ENCODE measurements at regions not wholly inside any gene's neighbourhood (a gene's known extent, or its start where the extent isn't known, plus 50 kb on each side); places are given as distances from the start of the nearest gene placed in this dataset.

DNA sequence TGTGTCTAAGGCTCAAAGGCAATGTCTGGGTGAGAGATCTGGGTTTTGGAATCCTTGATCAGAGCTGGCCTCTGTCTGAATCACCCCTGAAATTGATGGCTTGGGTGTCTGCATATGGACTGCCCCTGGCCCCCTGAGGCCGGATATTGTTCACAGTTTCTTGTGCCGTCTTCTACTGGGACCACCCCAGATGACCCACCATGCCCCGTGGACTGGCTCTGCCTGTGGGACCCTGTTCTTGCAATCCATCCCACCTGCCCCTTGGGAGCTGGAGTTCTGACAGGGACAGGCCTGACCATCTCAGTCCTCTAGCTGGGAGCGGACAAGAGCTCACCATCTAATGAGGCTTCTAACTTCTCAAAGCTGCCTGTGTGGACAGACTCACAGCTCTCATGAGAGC lies 119.9 kb downstream of the FAM43A start:
- no peak for DNase-seq (ENCODE audit: low spot score)

DNA sequence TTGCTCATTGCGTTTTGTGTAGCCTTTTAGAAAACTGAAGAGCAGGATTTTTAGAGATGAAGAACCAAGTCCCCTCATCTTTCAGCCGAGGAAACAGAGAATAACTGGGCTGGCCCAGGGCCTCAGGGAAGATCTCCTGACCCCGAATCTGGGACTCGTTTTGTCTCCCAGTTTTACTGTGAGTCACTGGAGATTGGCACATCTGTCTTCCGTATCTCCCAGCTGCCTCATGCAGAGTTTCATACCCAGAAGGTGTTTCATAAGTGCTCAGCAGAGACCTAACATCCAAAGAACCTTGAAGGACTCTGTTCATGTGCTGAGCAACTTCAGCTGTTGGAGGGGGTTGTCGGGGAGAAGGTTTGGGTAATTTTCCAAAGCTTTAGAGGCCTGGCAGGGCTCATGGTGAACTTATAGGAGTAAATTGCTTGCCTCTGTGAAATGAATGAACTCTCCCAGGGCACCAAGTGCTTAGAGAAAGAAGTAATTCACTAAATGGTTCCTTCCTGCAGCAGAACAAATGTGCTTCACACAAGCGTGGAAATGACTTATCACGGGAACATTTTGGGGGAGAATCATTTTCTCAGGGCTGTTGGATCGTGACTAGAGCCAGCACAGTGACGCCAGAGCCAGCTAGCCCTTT lies 121.4 kb downstream of the FAM43A start:
- DNase-seq (ENCODE audit: low spot score) = peak; percentile 7

GRCh38 chr3:194808640-194809097 lies 123.0 kb downstream of the FAM43A start:
- DNase-seq (ENCODE audit: low spot score) = peak; percentile 13

DNA sequence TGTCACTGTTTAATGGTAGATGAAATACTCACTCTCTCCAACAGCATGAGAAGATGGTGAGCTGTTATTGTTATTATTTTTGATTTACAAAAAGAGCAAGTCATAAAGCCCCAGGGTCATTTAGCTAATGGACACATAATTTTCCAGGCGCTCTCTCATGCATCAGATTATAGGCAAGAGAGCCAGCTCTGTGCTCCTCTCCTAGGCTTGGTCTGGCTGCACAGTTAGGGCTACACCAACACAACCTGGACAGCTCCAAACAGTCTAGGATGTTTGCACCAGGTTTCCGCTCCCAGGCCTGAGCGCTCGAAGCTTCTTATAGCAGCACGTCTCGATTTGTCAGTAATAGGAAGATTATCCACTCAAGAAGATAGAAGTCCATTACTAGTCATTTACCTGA lies 123.7 kb downstream of the FAM43A start:
- DNase-seq (ENCODE audit: low spot score) = no peak

DNA sequence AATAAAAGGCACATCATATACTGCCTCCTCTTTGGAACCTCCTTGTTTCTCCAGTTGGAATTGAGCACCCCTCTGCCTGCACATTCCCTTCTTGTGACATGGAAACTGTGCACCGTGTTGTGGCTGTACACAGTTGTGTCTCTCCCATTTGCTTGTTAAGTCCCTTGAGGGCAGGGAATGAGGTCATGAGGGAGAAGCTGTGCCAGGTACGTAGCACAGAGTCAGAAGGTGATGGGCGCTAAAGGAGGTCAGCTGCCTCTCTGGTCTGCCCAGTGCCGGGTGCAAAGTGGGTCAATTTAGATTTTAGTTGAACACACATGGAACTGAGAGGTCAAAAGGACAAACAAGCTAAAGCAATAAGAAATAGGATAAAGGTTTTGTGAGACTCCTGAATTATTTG lies 124.4 kb downstream of the FAM43A start:
- DNase-seq (ENCODE audit: low spot score) = no peak

GRCh38 chr3:194811118-194811517 lies 125.4 kb downstream of the FAM43A start:
- no peak for DNase-seq (ENCODE audit: low spot score)

GRCh38 chr3:194812176-194812575 lies 126.5 kb downstream of the FAM43A start:
- DNase-seq (ENCODE audit: low spot score) = no peak

GRCh38 chr3:194814878-194815357 lies 129.2 kb downstream of the FAM43A start:
- DNase-seq (ENCODE audit: low spot score) = peak; percentile 75

- no peak for DNase-seq (ENCODE audit: low spot score)
Measured at GRCh38 chr3:194816748-194817591, 131.3 kb downstream of the FAM43A start.

- no peak for DNase-seq (ENCODE audit: low spot score)
Measured at GRCh38 chr3:194817592-194817930, 131.9 kb downstream of the FAM43A start.

DNA sequence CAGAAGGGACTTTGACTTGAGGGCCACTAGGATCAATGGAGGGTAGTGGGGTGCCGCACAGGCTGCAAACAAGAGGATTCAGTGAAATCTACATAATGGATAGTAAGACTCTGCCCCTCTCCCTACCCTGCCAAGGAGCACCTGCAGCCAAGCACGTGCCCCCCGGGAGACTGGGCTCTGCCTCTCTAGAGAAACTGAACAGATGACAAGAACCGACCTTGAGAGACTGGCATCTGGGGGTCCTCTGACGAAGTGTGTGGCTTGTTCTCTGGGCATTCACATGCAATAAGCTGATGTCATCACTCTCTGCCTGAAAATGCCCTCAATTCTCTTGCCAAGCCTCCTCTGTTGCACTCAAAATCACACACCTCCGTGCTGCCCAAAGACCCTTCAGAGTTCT lies 132.3 kb downstream of the FAM43A start:
- DNase-seq (ENCODE audit: low spot score) = no peak

- no peak for DNase-seq (ENCODE audit: low spot score)
Measured at GRCh38 chr3:194824100-194824499, 138.4 kb downstream of the FAM43A start.

- no peak for DNase-seq (ENCODE audit: low spot score)
Measured at GRCh38 chr3:194824701-194825111, 139.0 kb downstream of the FAM43A start.

- no peak for DNase-seq (ENCODE audit: low spot score)
Measured at GRCh38 chr3:194826594-194826993, 140.9 kb downstream of the FAM43A start.

DNA sequence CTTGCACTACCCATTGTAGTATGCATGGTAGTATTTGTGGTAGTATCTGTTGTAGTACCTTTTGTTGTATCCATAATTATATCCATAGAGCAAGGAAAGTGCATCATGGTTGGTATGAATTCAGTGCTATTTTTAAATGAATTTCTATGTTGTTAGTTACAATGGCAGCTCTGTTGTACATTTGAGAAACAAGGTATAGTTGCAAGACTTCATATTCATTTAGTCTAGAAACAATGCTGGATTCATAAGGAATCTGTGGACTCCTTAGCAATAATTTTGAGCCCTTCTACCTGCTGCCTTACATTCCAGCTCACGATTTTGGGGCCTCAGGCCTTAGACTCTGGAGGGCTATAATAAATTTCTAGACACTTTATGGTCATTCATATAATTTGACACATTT lies 141.8 kb downstream of the FAM43A start:
- DNase-seq (ENCODE audit: low spot score) = no peak

- no peak for DNase-seq (ENCODE audit: low spot score)
Measured at GRCh38 chr3:194828116-194828515, 142.4 kb downstream of the FAM43A start.

DNA sequence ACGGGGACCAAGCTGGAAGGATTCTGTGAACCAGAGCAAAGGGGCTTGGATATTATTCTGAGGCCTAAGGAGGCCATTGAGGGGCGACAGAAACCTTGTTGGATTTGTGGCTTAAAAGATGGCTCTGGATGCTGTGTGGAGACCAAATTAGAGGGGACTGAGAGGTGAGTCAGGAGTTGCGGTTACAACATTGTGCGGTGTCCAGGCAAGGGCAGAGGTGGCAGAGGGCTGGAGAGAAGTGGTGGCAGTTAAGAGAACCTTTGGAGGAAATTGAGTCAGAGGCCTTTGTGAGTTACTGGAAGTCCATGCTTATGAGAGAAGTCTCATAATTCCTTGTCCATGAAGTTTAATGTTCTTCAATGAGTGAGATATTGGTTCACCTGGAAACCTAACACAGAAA lies 143.2 kb downstream of the FAM43A start:
- DNase-seq (ENCODE audit: low spot score) = no peak

DNA sequence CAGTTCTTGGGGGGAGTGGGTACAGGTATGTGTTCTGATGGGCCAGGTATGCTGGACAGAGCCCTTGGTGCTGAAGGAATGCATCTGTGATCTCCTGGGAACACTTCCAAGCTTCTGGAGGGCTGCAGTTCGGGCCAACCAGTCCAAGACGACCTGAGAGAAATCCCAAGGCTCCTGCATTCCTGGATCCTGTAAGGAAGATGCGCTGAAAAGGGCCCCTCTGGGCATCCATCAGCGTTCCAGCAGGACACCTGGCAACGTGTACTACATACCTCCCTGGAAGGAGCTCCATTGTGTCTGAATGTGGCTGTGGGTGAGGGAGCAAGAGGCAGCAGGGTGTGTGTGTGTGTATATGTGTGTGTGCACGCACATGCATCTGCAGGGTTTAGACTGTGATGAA lies 144.7 kb downstream of the FAM43A start:
- DNase-seq (ENCODE audit: low spot score) = no peak

GRCh38 chr3:194830978-194831377 lies 145.3 kb downstream of the FAM43A start:
- no peak for DNase-seq (ENCODE audit: low spot score)

GRCh38 chr3:194832346-194833104 lies 146.8 kb downstream of the FAM43A start:
- no peak for DNase-seq (ENCODE audit: low spot score)

DNA sequence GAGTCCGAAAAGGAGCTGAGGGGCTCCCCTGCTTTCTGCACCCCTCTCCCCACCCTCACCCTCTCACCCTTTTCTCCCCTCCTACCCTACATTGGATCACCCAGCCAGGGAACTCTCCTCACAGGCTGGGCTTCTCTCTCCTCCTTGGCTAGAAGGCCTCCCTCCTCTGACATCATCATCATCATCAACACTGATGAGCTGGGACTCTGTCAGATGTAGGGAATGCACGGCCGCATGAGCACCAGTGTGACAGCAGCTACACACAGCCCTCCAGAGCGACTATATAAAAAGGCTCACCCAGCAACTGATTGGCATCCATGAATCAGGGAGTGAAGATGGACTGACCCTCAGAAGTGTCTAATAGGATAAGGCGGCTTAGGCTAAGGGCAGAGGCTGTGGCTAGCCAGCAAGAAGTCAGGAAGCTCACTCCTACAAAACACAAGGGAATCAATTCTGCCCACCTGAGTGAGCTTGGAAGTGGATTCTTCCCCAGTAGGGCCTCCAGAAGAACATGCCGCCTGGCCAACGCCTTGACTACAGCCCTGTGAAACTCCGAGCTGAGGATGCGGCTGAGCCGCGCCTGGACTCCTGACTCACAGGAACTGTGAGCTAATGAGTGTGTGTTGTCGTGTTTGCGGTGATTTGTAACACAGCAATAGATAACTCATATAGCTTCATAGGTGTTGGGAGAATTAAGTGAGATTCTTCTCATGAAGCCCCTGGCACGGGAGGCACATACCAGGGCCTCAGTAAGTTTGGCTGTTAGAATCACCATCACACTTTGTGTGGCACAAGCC lies 147.6 kb downstream of the FAM43A start:
- DNase-seq (ENCODE audit: low spot score) = no peak

GRCh38 chr3:194836661-194837060 lies 151.0 kb downstream of the FAM43A start:
- peak; percentile 83 for DNase-seq (ENCODE audit: low spot score)
